Nephron (organoid): ENCODE measurements at regions not wholly inside any gene's neighbourhood (a gene's known extent, or its start where the extent isn't known, plus 50 kb on each side); places are given as distances from the start of the nearest gene placed in this dataset.

Experiments used
- H3K27ac Mint-ChIP-seq, 3 experiments: 2 replicates each; pipeline ENCODE4 v1.8.0; 2020; ENCODE audit warnings: mixed read lengths in 3 of 3, mild to moderate bottlenecking in 2 of 3, moderate library complexity in 1 of 3
- H3K27me3 Mint-ChIP-seq: 2 replicates; pipeline ENCODE4 v1.8.0; 2021; ENCODE audit warnings: low read depth, mild to moderate bottlenecking, moderate library complexity, mixed read lengths
- H3K36me3 Mint-ChIP-seq: 2 replicates; pipeline ENCODE4 v1.8.0; 2020; ENCODE audit warnings: low read depth, mixed read lengths
- H3K4me1 Mint-ChIP-seq: 2 replicates; pipeline ENCODE4 v1.8.0; 2020; ENCODE audit warnings: mixed read lengths
- H3K4me3 Mint-ChIP-seq, 3 experiments: 2 replicates each; pipeline ENCODE4 v1.8.0; 2020; ENCODE audit warnings: mild to moderate bottlenecking in 3 of 3, mixed read lengths in 3 of 3, moderate library complexity in 2 of 3
- H3K9me3 Mint-ChIP-seq: 2 replicates; pipeline ENCODE4 v1.8.0; 2020; ENCODE audit warnings: mixed read lengths
- TF ChIP-seq, protein P1 (sequence below), 3 experiments: fragments of 200-600 bp; sonication (generic); IDR thresholded peaks; one replicate each; pipeline ENCODE4 v1.5.0; 2021; ENCODE audit warnings: antibody characterized with exemption in 3 of 3; ENCODE audit not compliant: unreplicated experiment in 3 of 3

DNA sequence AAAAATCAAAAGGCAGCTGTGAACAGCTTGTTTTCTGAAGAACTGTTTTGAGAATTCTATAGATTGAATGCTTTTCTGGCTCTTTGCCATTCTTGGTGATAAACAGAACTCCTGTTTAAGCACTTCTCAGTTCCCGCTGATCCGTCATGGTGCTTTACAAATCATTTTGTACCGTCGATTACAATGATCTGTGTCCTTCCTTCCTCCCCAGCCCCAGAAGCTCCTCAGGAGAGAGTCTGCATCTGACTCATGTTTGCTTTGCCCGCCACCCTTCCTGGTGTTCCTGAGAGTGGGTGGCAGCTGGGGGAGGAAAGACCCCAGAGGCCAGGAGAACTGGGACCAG, 538.6 kb upstream of the MARCKS start:
- Mint-ChIP-seq H3K27me3 (no peaks in the 10 kb centered on the region), H3K27ac (peak overlapping the region; percentile 55 to 70 (median 57)), H3K36me3 (no peaks in the 10 kb centered on the region), H3K4me1 (peaks cover 15% of the 10 kb centered on the region), H3K4me3 (no peak overlapping the region), H3K9me3 (no peaks in the 10 kb centered on the region)
- TF ChIP-seq, protein P1, sequence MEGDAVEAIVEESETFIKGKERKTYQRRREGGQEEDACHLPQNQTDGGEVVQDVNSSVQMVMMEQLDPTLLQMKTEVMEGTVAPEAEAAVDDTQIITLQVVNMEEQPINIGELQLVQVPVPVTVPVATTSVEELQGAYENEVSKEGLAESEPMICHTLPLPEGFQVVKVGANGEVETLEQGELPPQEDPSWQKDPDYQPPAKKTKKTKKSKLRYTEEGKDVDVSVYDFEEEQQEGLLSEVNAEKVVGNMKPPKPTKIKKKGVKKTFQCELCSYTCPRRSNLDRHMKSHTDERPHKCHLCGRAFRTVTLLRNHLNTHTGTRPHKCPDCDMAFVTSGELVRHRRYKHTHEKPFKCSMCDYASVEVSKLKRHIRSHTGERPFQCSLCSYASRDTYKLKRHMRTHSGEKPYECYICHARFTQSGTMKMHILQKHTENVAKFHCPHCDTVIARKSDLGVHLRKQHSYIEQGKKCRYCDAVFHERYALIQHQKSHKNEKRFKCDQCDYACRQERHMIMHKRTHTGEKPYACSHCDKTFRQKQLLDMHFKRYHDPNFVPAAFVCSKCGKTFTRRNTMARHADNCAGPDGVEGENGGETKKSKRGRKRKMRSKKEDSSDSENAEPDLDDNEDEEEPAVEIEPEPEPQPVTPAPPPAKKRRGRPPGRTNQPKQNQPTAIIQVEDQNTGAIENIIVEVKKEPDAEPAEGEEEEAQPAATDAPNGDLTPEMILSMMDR (IDR thresholded peaks at IDR 0.05; ENCODE audit: unreplicated experiment in 3 of 3), result no peak

DNA sequence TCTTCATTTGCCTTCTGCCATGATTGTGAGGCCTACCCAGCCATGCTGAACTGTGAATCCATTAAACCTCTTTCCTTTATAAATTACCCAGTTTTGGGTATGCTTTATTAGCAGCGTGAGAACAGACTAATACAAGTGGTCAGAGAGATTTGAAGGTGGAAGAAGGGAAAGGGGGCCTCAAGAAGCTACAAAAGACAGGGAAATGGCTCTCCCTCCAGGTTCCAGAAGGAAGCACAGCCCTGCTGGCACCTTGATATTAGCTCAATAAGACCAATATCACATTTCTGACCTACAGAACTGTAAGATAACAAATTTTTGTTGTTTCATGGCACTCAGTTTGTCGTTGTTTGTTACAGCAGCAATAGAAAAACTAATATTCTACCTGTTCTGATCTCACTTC, 536.5 kb upstream of the MARCKS start:
- no peak overlapping the region for H3K27ac Mint-ChIP-seq
- no peaks in the 10 kb centered on the region for H3K36me3 Mint-ChIP-seq
- TF ChIP-seq, protein P1 (IDR thresholded peaks at IDR 0.05; ENCODE audit: unreplicated experiment in 3 of 3), result no peak
- peaks cover 4% of the 10 kb centered on the region for H3K27me3 Mint-ChIP-seq
- H3K4me3 Mint-ChIP-seq, result no peak overlapping the region
- peaks cover 2% of the 10 kb centered on the region for H3K9me3 Mint-ChIP-seq
- peaks cover 15% of the 10 kb centered on the region for H3K4me1 Mint-ChIP-seq

DNA sequence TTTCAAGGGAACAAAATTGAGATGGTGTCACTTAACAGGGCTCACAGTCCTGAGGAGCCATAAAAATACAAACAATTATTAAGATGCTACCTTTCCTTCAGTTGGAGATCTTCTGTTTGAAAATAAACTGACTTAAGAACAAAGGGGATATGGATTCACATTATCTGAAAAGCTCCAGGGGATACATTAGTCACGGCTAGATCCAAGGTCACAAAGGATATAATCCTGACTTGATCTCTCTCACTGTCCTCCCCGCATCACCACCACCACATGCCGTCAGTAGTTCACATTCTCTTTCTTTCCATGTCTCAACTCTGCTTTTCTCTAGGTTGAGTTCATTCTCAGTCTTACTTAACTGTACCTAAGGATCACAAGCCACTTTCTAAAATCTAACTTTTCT, 530.4 kb upstream of the MARCKS start:
- TF ChIP-seq, protein P1 (IDR thresholded peaks at IDR 0.05; ENCODE audit: unreplicated experiment in 3 of 3), result no peak

DNA sequence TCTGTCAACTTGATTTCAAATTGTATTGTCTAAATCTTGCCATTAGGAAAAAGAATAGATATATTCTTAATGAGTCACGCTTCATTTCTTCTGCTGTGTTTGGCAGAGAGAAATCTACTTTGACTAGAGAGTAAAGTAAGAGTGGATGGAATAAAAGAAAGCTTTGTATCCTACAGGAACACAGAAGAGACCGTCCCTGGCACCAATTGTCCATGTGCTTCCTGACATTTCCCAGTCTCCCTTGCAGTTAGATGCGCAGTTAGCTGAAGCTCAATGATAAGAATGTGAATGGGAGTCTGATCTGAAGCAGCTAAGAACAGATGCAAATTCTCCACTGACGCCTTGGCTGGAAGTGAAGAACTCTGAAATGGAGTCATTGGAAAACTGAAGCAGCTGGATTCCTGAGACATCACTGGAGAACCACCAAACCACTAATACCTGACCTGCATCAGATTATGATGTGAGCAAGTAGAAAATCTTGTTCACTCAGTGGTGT, 528.2 kb upstream of the MARCKS start:
- Mint-ChIP-seq H3K27me3 (peaks cover 8% of the 10 kb centered on the region), H3K27ac (no peak overlapping the region), H3K36me3 (no peaks in the 10 kb centered on the region), H3K4me1 (no peaks in the 10 kb centered on the region), H3K9me3 (peaks cover 2% of the 10 kb centered on the region), H3K4me3 (no peak overlapping the region)
- TF ChIP-seq, protein P1 (IDR thresholded peaks at IDR 0.05; ENCODE audit: unreplicated experiment in 3 of 3), result no peak

More for the DNA sequence above, 530.4 kb upstream of the MARCKS start:
- Mint-ChIP-seq H3K9me3 (peaks cover 2% of the 10 kb centered on the region), H3K27ac (no peak overlapping the region), H3K36me3 (no peaks in the 10 kb centered on the region), H3K27me3 (peaks cover 8% of the 10 kb centered on the region), H3K4me1 (no peaks in the 10 kb centered on the region), H3K4me3 (no peak overlapping the region)

DNA sequence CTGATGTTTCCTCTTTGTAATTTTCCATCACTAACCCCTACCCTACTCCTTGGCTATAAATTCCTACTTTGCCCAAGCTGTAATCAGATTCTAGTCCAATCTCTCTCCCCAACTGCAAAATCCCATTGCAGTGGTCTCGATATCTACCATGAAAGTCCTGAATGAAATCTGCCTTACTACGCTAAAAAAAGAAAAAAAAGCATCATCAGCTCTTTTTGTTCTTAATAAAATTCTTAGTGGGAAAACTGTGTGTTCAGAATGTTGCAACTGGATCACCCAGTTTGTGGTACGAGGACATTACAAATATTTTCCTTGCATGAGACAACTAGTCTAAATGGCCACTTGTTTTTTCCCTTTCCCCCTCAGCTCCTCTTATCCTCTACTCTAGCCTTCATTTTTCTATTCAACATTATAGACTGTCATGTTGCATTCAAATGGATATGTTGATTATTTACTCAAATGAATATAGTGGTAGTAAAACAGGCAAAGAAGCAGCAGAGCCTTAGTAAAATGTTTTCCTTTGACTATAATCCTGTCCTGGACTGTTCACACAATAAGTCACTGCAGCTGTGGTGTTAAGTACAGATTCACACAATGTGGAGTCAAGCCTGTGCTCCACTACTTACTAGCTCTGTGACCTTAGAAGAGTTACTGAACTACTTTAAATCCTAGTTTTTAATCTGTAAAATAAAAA, 527.1 kb upstream of the MARCKS start:
- no peaks in the 10 kb centered on the region for H3K36me3 Mint-ChIP-seq
- H3K27ac Mint-ChIP-seq, result no peak overlapping the region
- TF ChIP-seq, protein P1 (IDR thresholded peaks at IDR 0.05; ENCODE audit: unreplicated experiment in 3 of 3), result no peak

DNA sequence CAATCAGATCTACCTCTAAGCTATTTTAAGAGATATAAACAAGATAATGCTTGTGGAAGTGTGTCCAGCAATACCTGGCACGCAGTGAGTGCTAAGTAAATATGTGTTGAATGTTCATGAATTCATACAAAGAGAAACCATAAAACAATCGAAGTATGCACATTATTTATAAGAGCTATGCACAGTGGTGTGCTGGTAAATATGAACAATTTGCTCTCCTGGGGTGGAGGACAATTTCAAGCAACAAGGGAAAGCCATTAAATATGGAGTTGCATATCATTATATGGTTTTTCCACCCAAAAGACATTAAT, 526.6 kb upstream of the MARCKS start:
- H3K4me3 Mint-ChIP-seq, result no peak overlapping the region
- H3K27me3 Mint-ChIP-seq, result peaks cover 4% of the 10 kb centered on the region
- H3K36me3 Mint-ChIP-seq, result no peaks in the 10 kb centered on the region
- no peak overlapping the region for H3K27ac Mint-ChIP-seq
- TF ChIP-seq, protein P1 (IDR thresholded peaks at IDR 0.05; ENCODE audit: unreplicated experiment in 3 of 3), result no peak
- H3K4me1 Mint-ChIP-seq, result no peaks in the 10 kb centered on the region
- no peaks in the 10 kb centered on the region for H3K9me3 Mint-ChIP-seq

More for the DNA sequence above, 527.1 kb upstream of the MARCKS start:
- Mint-ChIP-seq H3K27me3 (peaks cover 4% of the 10 kb centered on the region), H3K4me1 (no peaks in the 10 kb centered on the region), H3K9me3 (no peaks in the 10 kb centered on the region), H3K4me3 (no peak overlapping the region)
